WERI-Rb-1 (cell line): ENCODE measurements at regions not wholly inside any gene's neighbourhood (a gene's known extent, or its start where the extent isn't known, plus 50 kb on each side); places are given as distances from the start of the nearest gene placed in this dataset.

Source experiments
- DNase-seq: peaks from one replicate; pipeline ENCODE4 v3.0.0-alpha.2; 2020
- H3K27ac ChIP-seq: fragments of 250-450 bp; sonication (Bioruptor Pico); 2 replicates; pipeline ENCODE4 v1.5.1; 2020; ENCODE audit warnings: mild to moderate bottlenecking, moderate library complexity
- H3K27me3 ChIP-seq: fragments of 250-450 bp; sonication (Bioruptor Pico); 2 replicates; pipeline ENCODE4 v1.5.1; 2021; ENCODE audit warnings: mild to moderate bottlenecking, low read depth, moderate library complexity; ENCODE audit not compliant: insufficient read depth, severe bottlenecking
- H3K36me3 ChIP-seq: fragments of 250-450 bp; sonication (Bioruptor Pico); 2 replicates; pipeline ENCODE4 v1.5.1; 2020; ENCODE audit warnings: mild to moderate bottlenecking, moderate library complexity
- H3K4me3 ChIP-seq: 2 replicates; pipeline ENCODE4 v1.5.1; 2011; ENCODE audit warnings: low read depth, mild to moderate bottlenecking, control low read depth, low read length
- H3K9me3 ChIP-seq: fragments of 250-450 bp; sonication (Bioruptor Pico); 2 replicates; pipeline ENCODE4 v1.5.1; 2021; ENCODE audit warnings: mild to moderate bottlenecking, moderate library complexity; ENCODE audit not compliant: severe bottlenecking
- CTCF ChIP-seq: IDR thresholded peaks from 2 replicates; pipeline ENCODE4 v1.5.1; 2011; ENCODE audit warnings: low read depth, mild to moderate bottlenecking, control low read depth, inconsistent platforms, low read length

GRCh38 chr1:234983564-234984238 is 144.9 kb downstream of the TOMM20 start:
- H3K9me3 ChIP-seq, result no peaks in the 10 kb centered on the region
- H3K27me3 ChIP-seq, result no peaks in the 10 kb centered on the region
- no peak for TF ChIP-seq CTCF
- no peak overlapping the region for H3K4me3 ChIP-seq
- no peak overlapping the region for H3K27ac ChIP-seq
- no peaks in the 10 kb centered on the region for H3K36me3 ChIP-seq
- no peak for DNase-seq

- no peak for DNase-seq
- no peaks in the 10 kb centered on the region for H3K36me3 ChIP-seq
- no peaks in the 10 kb centered on the region for H3K9me3 ChIP-seq
- H3K27me3 ChIP-seq, result no peaks in the 10 kb centered on the region
- H3K27ac ChIP-seq, result no peak overlapping the region
- no peak overlapping the region for H3K4me3 ChIP-seq
- TF ChIP-seq CTCF, result no peak
These were observed 146.9 kb downstream of the TOMM20 start for GRCh38 chr1:234981758-234982157.

- no peak for TF ChIP-seq CTCF
- Histone ChIP-seq H3K27me3 (no peaks in the 10 kb centered on the region), H3K9me3 (no peaks in the 10 kb centered on the region), H3K36me3 (no peaks in the 10 kb centered on the region), H3K27ac (no peak overlapping the region), H3K4me3 (no peak overlapping the region)
- no peak for DNase-seq
These were observed 147.8 kb downstream of the TOMM20 start for GRCh38 chr1:234980645-234981396.

- no peak for DNase-seq
- Histone ChIP-seq H3K27me3 (no peaks in the 10 kb centered on the region), H3K27ac (no peak overlapping the region), H3K36me3 (no peaks in the 10 kb centered on the region), H3K4me3 (no peak overlapping the region), H3K9me3 (no peaks in the 10 kb centered on the region)
- TF ChIP-seq CTCF, result no peak
These were observed 148.4 kb downstream of the TOMM20 start for GRCh38 chr1:234980291-234980644.

GRCh38 chr1:234979296-234980279 is 149.0 kb downstream of the TOMM20 start:
- H3K27ac ChIP-seq, result no peak overlapping the region
- no peaks in the 10 kb centered on the region for H3K36me3 ChIP-seq
- H3K4me3 ChIP-seq, result no peak overlapping the region
- DNase-seq, result no peak
- no peaks in the 10 kb centered on the region for H3K27me3 ChIP-seq
- H3K9me3 ChIP-seq, result no peaks in the 10 kb centered on the region
- no peak for TF ChIP-seq CTCF
